ENCODE measurements at regions not wholly inside any gene's neighbourhood (a gene's known extent, or its start where the extent isn't known, plus 50 kb on each side); places are given as distances from the start of the nearest gene placed in this dataset.

GRCh38 chr1:87505391-87505983 is 176.8 kb downstream of the LMO4 start:
- no peak for TF ChIP-seq CTCF (IDR thresholded peaks at IDR 0.05)
- no peak for TF ChIP-seq POLR2A (IDR thresholded peaks at IDR 0.05)
- TF ChIP-seq EP300 (IDR thresholded peaks at IDR 0.05): no peak
